Endodermal cell (in vitro differentiated cells): ENCODE measurements at regions not wholly inside any gene's neighbourhood (a gene's known extent, or its start where the extent isn't known, plus 50 kb on each side); places are given as distances from the start of the nearest gene placed in this dataset.

Experiments used
- DNase-seq: peaks from one replicate; pipeline ENCODE4 v3.0.0-alpha.2; 2017
- H3K27ac ChIP-seq: 2 replicates; pipeline ENCODE4 v1.5.1; 2013; ENCODE audit warnings: mild to moderate bottlenecking, low read depth, low read length, moderate library complexity
- H3K27me3 ChIP-seq: 2 replicates; pipeline ENCODE4 v1.6.1; 2013; ENCODE audit warnings: mild to moderate bottlenecking, low read length, moderate library complexity; ENCODE audit not compliant: insufficient read depth, control insufficient read depth, poor library complexity, severe bottlenecking
- H3K36me3 ChIP-seq: 2 replicates; pipeline ENCODE4 v1.7.0; 2013; ENCODE audit warnings: mild to moderate bottlenecking, low read length, moderate library complexity; ENCODE audit not compliant: control insufficient read depth, insufficient read depth
- H3K4me1 ChIP-seq: one replicate; pipeline ENCODE4 v1.7.0; 2013; ENCODE audit warnings: low read length; ENCODE audit not compliant: control insufficient read depth, insufficient read depth
- H3K4me3 ChIP-seq: 2 replicates; pipeline ENCODE4 v1.5.1; 2013; ENCODE audit warnings: mild to moderate bottlenecking, low read length, moderate library complexity
- H3K9ac ChIP-seq: 2 replicates; pipeline ENCODE4 v1.6.1; 2013; ENCODE audit warnings: mild to moderate bottlenecking, low read length, moderate library complexity; ENCODE audit not compliant: poor library complexity, severe bottlenecking; ENCODE audit errors: extremely low read depth
- H3K9me3 ChIP-seq: 2 replicates; pipeline ENCODE4 v1.6.1; 2013; ENCODE audit warnings: mild to moderate bottlenecking, low read length, moderate library complexity; ENCODE audit not compliant: control insufficient read depth
- H3K27ac Mint-ChIP-seq: 2 replicates; pipeline ENCODE4 v1.8.0; 2020; ENCODE audit warnings: mixed read lengths
- H3K27me3 Mint-ChIP-seq: 2 replicates; pipeline ENCODE4 v1.8.0; 2021; ENCODE audit warnings: mild to moderate bottlenecking, mixed read lengths; ENCODE audit not compliant: insufficient read depth
- H3K36me3 Mint-ChIP-seq: 2 replicates; pipeline ENCODE4 v1.8.0; 2020; ENCODE audit warnings: low read depth, mixed read lengths
- H3K4me1 Mint-ChIP-seq: 2 replicates; pipeline ENCODE4 v1.8.0; 2020; ENCODE audit warnings: mixed read lengths
- H3K4me3 Mint-ChIP-seq: 2 replicates; pipeline ENCODE4 v1.8.0; 2020; ENCODE audit warnings: mild to moderate bottlenecking, moderate library complexity, mixed read lengths
- H3K9me3 Mint-ChIP-seq: 2 replicates; pipeline ENCODE4 v1.8.0; 2020; ENCODE audit warnings: mild to moderate bottlenecking, mixed read lengths
- WGBS, 2 experiments: methylation state at CpG; one replicate each; pipeline versions ENCODE4 v1.1.5 to v1.1.7; 2013; ENCODE audit warnings: missing lambda C conversion rate in 2 of 2, mixed read lengths in 1 of 2; ENCODE audit not compliant: insufficient coverage in 1 of 2, insufficient read length in 1 of 2; 5-methylcytosine and 5-hydroxymethylcytosine counted together
- TF ChIP-seq, protein P1 (sequence below): fragments of 200-600 bp; sonication (generic); conservative IDR thresholded peaks from 2 replicates; pipeline ENCODE4 v1.5.0; 2021; ENCODE audit warnings: antibody characterized with exemption, mild to moderate bottlenecking

DNA sequence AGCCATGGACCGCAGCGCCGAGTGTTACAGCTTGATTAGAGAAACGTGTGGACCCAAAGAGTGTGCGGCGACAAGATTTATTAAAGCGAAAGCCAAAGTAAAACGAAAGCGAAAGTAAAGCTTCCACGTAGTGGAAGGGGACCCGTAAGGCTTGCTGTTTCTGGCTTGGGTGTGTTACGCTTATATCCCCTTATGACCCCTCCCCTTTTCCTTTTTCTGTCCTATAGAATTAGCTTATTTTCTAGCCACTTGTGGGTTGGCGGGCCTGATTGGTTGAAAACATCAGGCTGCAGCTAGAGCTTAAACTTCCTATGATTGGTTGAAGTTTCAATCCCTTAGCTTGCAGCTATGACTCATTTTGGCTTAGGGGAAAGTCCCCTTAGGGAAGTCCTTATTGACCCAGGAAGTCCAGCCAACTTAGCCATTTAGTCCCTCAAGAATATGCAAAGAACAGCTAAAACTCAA is 969.7 kb downstream of the DCDC2C start:
- no peaks in the 10 kb centered on the region for H3K36me3 ChIP-seq
- WGBS, 2 experiments: 95 to 96% methylated on average over 7 to 13 of the region's 13 CpGs
- DNase-seq: no peak

DNA sequence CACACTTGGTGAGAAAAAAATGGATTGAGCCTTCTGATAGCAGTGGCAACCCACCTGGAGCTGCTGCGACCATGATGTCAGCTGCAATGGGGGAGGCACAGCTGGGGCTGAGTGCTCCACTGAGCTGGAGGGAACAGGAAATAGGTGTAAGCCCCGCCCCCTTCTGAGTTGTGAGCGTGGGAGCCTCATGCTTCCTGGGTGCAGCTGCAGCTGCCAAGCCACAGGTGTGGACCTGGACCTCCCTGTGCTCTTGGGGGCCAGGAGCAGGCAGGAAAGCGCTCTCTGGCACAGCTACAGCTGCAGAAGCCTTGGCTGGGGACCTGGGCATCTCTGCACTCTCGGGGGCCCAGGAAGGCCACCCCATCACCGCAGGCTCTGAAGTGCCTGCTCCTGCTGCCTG is 970.6 kb downstream of the DCDC2C start:
- no peaks in the 10 kb centered on the region for H3K27me3 ChIP-seq
- H3K36me3 ChIP-seq: no peaks in the 10 kb centered on the region
- Mint-ChIP-seq H3K36me3 (no peaks in the 10 kb centered on the region), H3K27me3 (no peaks in the 10 kb centered on the region), H3K4me3 (no peak overlapping the region), H3K4me1 (no peaks in the 10 kb centered on the region), H3K9me3 (no peaks in the 10 kb centered on the region), H3K27ac (no peak overlapping the region)
- no peak overlapping the region for H3K4me3 ChIP-seq
- DNase-seq: no peak
- WGBS, 2 experiments: 91 to 94% methylated on average over 3 to 6 of the region's 6 CpGs
- no peaks in the 10 kb centered on the region for H3K4me1 ChIP-seq
- TF ChIP-seq, protein P1, sequence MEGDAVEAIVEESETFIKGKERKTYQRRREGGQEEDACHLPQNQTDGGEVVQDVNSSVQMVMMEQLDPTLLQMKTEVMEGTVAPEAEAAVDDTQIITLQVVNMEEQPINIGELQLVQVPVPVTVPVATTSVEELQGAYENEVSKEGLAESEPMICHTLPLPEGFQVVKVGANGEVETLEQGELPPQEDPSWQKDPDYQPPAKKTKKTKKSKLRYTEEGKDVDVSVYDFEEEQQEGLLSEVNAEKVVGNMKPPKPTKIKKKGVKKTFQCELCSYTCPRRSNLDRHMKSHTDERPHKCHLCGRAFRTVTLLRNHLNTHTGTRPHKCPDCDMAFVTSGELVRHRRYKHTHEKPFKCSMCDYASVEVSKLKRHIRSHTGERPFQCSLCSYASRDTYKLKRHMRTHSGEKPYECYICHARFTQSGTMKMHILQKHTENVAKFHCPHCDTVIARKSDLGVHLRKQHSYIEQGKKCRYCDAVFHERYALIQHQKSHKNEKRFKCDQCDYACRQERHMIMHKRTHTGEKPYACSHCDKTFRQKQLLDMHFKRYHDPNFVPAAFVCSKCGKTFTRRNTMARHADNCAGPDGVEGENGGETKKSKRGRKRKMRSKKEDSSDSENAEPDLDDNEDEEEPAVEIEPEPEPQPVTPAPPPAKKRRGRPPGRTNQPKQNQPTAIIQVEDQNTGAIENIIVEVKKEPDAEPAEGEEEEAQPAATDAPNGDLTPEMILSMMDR: no peak
- no peak overlapping the region for H3K9ac ChIP-seq
- no peaks in the 10 kb centered on the region for H3K9me3 ChIP-seq
- no peak overlapping the region for H3K27ac ChIP-seq

More for the DNA sequence above, 969.7 kb downstream of the DCDC2C start:
- H3K9me3 Mint-ChIP-seq: no peaks in the 10 kb centered on the region
- Histone ChIP-seq H3K4me1 (no peaks in the 10 kb centered on the region), H3K9ac (no peak overlapping the region), H3K4me3 (no peak overlapping the region), H3K27me3 (no peaks in the 10 kb centered on the region), H3K27ac (no peak overlapping the region), H3K9me3 (no peaks in the 10 kb centered on the region)
- H3K27ac Mint-ChIP-seq: no peak overlapping the region
- no peaks in the 10 kb centered on the region for H3K4me1 Mint-ChIP-seq
- no peak overlapping the region for H3K4me3 Mint-ChIP-seq
- no peaks in the 10 kb centered on the region for H3K36me3 Mint-ChIP-seq
- no peaks in the 10 kb centered on the region for H3K27me3 Mint-ChIP-seq
- TF ChIP-seq, protein P1: no peak

DNA sequence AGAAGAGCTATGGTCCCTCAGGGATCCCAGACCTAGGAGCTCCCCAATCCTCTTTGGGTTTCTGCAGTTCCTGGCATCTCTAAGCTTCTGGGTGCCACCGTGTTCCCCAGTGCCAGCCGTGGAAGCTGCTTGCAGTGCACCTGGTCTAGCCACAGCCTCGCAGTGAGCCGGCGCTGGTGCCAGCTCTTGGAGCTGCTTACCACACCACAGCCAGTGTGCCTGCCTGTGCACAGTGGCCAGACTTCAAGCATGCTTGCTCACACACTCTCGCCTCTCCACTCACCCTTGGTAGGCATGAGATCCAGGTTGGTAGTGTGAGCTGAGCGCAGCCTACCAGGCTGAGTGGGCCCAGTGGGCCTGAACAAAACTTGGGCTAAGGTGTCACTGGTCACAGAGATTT is 971.9 kb downstream of the DCDC2C start:
- no peaks in the 10 kb centered on the region for H3K4me1 Mint-ChIP-seq
- H3K9ac ChIP-seq: no peak overlapping the region
- no peaks in the 10 kb centered on the region for H3K4me1 ChIP-seq
- WGBS, 2 experiments: 95 to 100% methylated on average over 1 to 7 of the region's 7 CpGs
- no peak for DNase-seq
- H3K27me3 ChIP-seq: no peaks in the 10 kb centered on the region
- no peaks in the 10 kb centered on the region for H3K9me3 ChIP-seq
- H3K36me3 ChIP-seq: no peaks in the 10 kb centered on the region
- H3K4me3 ChIP-seq: no peak overlapping the region
- H3K36me3 Mint-ChIP-seq: no peaks in the 10 kb centered on the region
- H3K9me3 Mint-ChIP-seq: no peaks in the 10 kb centered on the region
- TF ChIP-seq, protein P1: no peak
- no peak overlapping the region for H3K4me3 Mint-ChIP-seq
- H3K27ac ChIP-seq: no peak overlapping the region
- H3K27me3 Mint-ChIP-seq: no peaks in the 10 kb centered on the region
- no peak overlapping the region for H3K27ac Mint-ChIP-seq
